Thoracic aorta (tissue), 2 donors: ENCODE measurements at regions not wholly inside any gene's neighbourhood (a gene's known extent, or its start where the extent isn't known, plus 50 kb on each side); places are given as distances from the start of the nearest gene placed in this dataset.

Source experiments
- ATAC-seq: fragments of 150-250 bp; one replicate; pipeline ENCODE4 v1.8.0; 2017; ENCODE audit warnings: low read depth; ENCODE audit not compliant: insufficient number of reproducible peaks, low FRiP score
- DNase-seq: peaks from one replicate; pipeline ENCODE4 v3.0.0-alpha.2; 2020; ENCODE audit warnings: low spot score
- H3K27ac ChIP-seq, 2 donors: fragments of 200-600 bp; sonication (generic); 1 replicate in 1 of 2; 2 replicates in 1 of 2; pipeline ENCODE4 v1.5.1; 2016; ENCODE audit warnings: mild to moderate bottlenecking in 2 of 2, moderate library complexity in 2 of 2
- H3K27me3 ChIP-seq: fragments of 200-600 bp; sonication (generic); replicated peaks from 2 replicates; pipeline ENCODE4 v1.6.0; 2016; ENCODE audit warnings: mild to moderate bottlenecking; ENCODE audit not compliant: insufficient read depth
- H3K36me3 ChIP-seq: fragments of 200-600 bp; sonication (generic); one replicate; pipeline ENCODE4 v1.5.1; 2016
- H3K4me1 ChIP-seq, 2 donors: fragments of 200-600 bp; sonication (generic); 1 replicate in 1 of 2; 2 replicates in 1 of 2; pipeline versions ENCODE4 v1.5.1 to v1.6.0; 2016; ENCODE audit warnings: low read depth in 2 of 2, mild to moderate bottlenecking in 1 of 2; ENCODE audit not compliant: control insufficient read depth in 1 of 2
- H3K4me3 ChIP-seq: fragments of 200-600 bp; sonication (generic); 2 replicates; pipeline ENCODE4 v1.5.1; 2016; ENCODE audit warnings: mild to moderate bottlenecking
- H3K9me3 ChIP-seq: fragments of 200-600 bp; sonication (generic); 2 replicates; pipeline ENCODE4 v1.5.1; 2016
- TF ChIP-seq, protein P1 (sequence below): fragments of 200-600 bp; sonication (generic); IDR thresholded peaks from one replicate; pipeline ENCODE4 v1.5.1; 2019; ENCODE audit warnings: antibody characterized with exemption

DNA sequence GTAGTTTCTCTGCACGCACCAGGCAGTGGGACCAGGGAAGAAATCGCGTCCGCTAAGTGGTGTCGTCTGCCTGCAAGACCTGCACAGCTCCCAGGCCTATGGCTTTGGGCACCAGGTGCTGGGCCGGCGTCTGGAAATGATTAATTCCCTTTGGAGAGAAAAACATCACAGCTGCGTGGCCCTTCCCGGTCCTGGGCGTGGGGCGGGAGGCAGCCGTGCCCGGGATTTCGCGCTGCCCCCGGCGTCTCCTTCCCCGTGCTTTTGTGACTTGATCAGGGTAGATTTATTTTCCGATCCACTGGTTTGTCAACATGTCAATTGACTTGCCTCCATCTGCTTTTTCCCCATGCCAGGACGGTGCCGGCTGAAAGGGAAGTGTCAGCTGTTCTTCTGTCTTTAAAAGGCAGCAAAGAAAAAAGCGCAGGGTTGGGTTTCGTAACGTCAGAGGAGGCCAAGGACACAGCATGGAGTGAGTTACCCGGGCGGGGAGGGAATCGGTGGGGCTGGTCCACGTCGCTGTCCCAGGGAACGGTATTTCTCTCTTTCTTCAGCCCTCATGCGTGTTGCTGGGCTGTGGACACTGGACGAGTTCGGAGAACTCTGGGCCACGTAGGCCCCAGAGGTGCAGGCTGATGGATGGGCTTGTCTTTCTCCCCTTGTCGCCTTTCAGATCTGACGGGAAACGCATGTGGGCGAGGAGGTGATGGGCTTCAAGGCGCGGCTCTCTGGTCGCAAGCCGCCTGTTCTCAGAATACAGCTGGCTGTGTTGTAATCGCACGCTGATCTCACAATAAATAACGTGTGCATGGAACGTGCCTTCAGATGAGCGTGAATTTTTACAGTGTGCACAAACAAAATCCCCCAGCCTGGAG is 188.1 kb upstream of the ZNF469 start:
- Histone ChIP-seq H3K27ac (no peak overlapping the region), H3K27me3 (no peaks in the 10 kb centered on the region), H3K4me1 (no peaks in the 10 kb centered on the region), H3K9me3 (no peaks in the 10 kb centered on the region), H3K4me3 (no peak overlapping the region), H3K36me3 (no peaks in the 10 kb centered on the region)
- TF ChIP-seq, protein P1, sequence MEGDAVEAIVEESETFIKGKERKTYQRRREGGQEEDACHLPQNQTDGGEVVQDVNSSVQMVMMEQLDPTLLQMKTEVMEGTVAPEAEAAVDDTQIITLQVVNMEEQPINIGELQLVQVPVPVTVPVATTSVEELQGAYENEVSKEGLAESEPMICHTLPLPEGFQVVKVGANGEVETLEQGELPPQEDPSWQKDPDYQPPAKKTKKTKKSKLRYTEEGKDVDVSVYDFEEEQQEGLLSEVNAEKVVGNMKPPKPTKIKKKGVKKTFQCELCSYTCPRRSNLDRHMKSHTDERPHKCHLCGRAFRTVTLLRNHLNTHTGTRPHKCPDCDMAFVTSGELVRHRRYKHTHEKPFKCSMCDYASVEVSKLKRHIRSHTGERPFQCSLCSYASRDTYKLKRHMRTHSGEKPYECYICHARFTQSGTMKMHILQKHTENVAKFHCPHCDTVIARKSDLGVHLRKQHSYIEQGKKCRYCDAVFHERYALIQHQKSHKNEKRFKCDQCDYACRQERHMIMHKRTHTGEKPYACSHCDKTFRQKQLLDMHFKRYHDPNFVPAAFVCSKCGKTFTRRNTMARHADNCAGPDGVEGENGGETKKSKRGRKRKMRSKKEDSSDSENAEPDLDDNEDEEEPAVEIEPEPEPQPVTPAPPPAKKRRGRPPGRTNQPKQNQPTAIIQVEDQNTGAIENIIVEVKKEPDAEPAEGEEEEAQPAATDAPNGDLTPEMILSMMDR: no peak
- ATAC-seq: no peak
- DNase-seq: no peak

DNA sequence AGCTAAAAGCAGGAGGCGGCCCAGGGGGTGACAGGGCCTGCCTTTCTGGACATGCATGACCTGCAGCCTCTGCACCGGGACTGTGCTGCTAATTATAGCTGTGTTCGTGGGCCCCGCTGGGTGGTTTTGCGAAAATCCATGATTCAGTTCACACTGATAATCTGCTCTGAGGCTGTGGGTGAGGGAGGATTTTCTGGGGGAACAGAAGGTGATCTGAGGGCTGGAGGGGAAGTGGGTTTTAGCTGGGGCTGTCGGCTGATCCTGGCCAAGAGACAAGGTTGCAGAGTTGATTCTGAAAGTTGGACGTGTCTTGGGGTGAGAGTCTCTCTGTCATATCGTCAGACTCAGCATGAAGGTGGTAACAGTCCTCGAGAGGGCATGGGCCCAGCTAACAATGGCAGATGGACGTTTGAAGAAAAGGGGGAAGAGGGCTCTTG is 187.5 kb upstream of the ZNF469 start:
- Histone ChIP-seq H3K36me3 (no peaks in the 10 kb centered on the region), H3K4me1 (no peaks in the 10 kb centered on the region), H3K9me3 (no peaks in the 10 kb centered on the region), H3K4me3 (no peak overlapping the region), H3K27me3 (no peaks in the 10 kb centered on the region), H3K27ac (no peak overlapping the region)
- TF ChIP-seq, protein P1: no peak
- ATAC-seq (no peak), DNase-seq (no peak)

DNA sequence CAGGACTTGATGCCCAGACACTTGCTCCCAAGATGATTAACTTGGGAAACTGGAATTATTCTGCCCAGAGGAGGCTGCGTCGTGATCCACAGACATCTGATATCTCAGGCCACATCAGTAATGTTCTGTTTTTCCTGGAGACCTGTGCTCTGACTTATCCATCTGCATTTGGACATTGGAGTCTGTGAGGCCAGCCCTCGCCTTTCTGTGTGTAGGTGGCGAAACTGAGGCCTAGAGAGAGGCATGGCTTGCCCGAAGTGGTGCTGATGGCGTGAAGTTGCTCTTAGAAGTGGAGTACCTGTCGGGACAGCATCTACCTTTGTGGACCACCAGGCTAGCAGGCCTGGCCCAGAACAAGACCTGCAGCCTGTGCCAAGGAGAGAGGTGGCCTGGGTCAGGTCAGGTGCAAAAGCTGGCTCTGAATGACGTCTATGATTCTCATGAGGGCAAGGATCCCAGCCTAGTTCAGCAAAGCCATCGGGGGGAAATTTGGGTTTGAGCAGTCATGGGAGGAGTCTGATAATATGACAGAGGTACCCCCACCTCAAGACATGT is 186.8 kb upstream of the ZNF469 start:
- DNase-seq (no peak), ATAC-seq (no peak)
- no peak overlapping the region for H3K4me3 ChIP-seq
- H3K9me3 ChIP-seq: no peaks in the 10 kb centered on the region
- H3K27me3 ChIP-seq: no peaks in the 10 kb centered on the region
- no peak overlapping the region for H3K27ac ChIP-seq
- no peaks in the 10 kb centered on the region for H3K4me1 ChIP-seq
- no peaks in the 10 kb centered on the region for H3K36me3 ChIP-seq
- TF ChIP-seq, protein P1: no peak

DNA sequence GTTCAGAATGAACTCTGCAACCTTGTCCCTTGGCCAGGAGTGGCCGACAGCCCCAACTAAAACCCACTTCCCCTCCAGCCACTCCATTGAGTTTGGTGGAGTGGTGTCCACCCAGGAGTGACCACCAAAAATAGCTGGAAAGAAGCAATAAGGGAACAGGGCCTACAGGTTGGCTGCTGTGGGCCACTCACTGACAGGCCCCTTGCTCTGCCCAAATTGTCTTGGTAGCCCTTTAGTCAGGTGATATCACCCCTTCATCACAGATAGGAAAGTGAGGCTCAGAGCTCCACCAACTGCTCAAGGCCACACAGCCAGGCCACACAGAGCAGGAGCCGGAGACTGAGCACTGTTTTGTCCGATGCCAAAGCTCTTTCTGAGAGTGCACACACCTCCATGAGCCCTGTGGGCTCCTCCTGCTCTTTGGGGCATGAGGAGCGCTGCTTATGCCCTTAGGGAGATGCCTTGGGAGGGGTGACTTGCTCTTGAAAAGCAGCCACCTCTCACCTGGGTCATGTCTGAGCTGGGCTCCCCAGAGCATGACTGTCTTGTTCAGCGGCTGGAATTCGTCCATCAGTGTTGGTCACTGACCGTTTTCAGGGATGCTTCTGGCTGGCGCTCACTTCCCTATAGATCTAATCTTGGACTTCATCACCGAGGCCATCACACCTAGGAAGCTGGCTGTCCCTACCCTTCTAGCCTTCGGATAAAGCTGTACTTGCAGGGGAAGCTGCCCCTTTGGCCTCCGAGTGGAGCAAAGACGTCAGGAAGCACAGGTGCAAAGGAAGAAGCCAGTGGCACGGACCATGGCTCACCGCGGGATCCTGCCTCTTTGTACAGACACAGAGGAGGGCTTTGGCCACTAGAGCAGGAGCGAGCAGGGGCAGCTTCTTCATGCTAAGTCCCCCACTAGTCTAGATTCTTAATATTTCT is 186.0 kb upstream of the ZNF469 start:
- no peaks in the 10 kb centered on the region for H3K36me3 ChIP-seq
- no peak overlapping the region for H3K27ac ChIP-seq
- no peaks in the 10 kb centered on the region for H3K9me3 ChIP-seq
- TF ChIP-seq, protein P1: no peak
- no peak overlapping the region for H3K4me3 ChIP-seq
- no peaks in the 10 kb centered on the region for H3K27me3 ChIP-seq
- DNase-seq (no peak), ATAC-seq (no peak)
- H3K4me1 ChIP-seq: no peaks in the 10 kb centered on the region
